B cell (primary cell): ENCODE measurements at regions not wholly inside any gene's neighbourhood (a gene's known extent, or its start where the extent isn't known, plus 50 kb on each side); places are given as distances from the start of the nearest gene placed in this dataset.

Source experiments
- ATAC-seq: fragments of 200-7000 bp; cut with Tn5 transposase; one replicate; pipeline ENCODE4 v1.10.0; 2021; ENCODE audit warnings: low read depth, mild to moderate bottlenecking, moderate number of reproducible peaks, moderate library complexity
- CTCF ChIA-PET: fragments of 350-600 bp; sonication (Branson Sonifier 250); formaldehyde crosslinking; loops from one replicate; lab custom pipeline; 2021; ENCODE audit warnings: antibody characterized with exemption, inconsistent platforms; lab: Charles Lee
- POLR2A ChIA-PET: fragments of 350-600 bp; sonication (Branson Sonifier 250); formaldehyde crosslinking; loops from one replicate; lab custom pipeline; 2021; ENCODE audit warnings: antibody characterized with exemption; lab: Charles Lee
- DNase-seq: peaks from one replicate; pipeline ENCODE4 v3.0.0; 2013
- H2AFZ ChIP-seq: 2 replicates; pipeline ENCODE4 v1.6.1; 2012; ENCODE audit warnings: mild to moderate bottlenecking, low read depth, low read length; ENCODE audit not compliant: insufficient read depth, poor library complexity, severe bottlenecking
- H3K27ac ChIP-seq, 2 donors: 1 replicate in 1 of 2; 2 replicates in 1 of 2; pipeline ENCODE4 v1.5.1; 2012 to 2013; ENCODE audit warnings: low read length in 2 of 2, mild to moderate bottlenecking in 2 of 2, moderate library complexity in 1 of 2
- H3K27me3 ChIP-seq, 4 experiments: fragments of 200-600 bp in 1 of 4; sonication (generic) in 1 of 4; replicated peaks in 1 of 4; 1 replicate in 2 of 4; 2 replicates in 2 of 4; pipeline versions ENCODE4 v1.6.1 to v1.7.0; 2013 to 2016; ENCODE audit warnings: low read length in 3 of 4, mild to moderate bottlenecking in 2 of 4, mixed read lengths in 1 of 4, moderate library complexity in 1 of 4; ENCODE audit not compliant: insufficient read depth in 4 of 4, control insufficient read depth in 3 of 4; ENCODE audit errors: control extremely low read depth in 1 of 4
- H3K36me3 ChIP-seq, 2 experiments: replicated peaks in 1 of 2; 1 replicate in 1 of 2; 2 replicates in 1 of 2; pipeline versions ENCODE4 v1.6.1 to v1.7.1; 2013; ENCODE audit warnings: low read length in 1 of 2; ENCODE audit not compliant: insufficient read depth in 2 of 2, control insufficient read depth in 1 of 2; ENCODE audit errors: control extremely low read depth in 1 of 2, extremely low read depth in 1 of 2
- H3K4me1 ChIP-seq, 2 donors: fragments of 200-600 bp in 1 of 2; sonication (generic) in 1 of 2; 1 replicate in 1 of 2; 2 replicates in 1 of 2; pipeline versions ENCODE4 v1.5.1 to v1.6.1; 2013 to 2017; ENCODE audit warnings: low read length in 2 of 2; ENCODE audit not compliant: control insufficient read depth in 2 of 2, insufficient read depth in 2 of 2
- H3K4me2 ChIP-seq: replicated peaks from 2 replicates; pipeline ENCODE3; 2012; ENCODE audit warnings: mild to moderate bottlenecking, low read depth, low read length; ENCODE audit not compliant: poor library complexity, severe bottlenecking
- H3K4me3 ChIP-seq, 5 experiments: fragments of 200-600 bp in 1 of 5; sonication (generic) in 1 of 5; 1 replicate in 3 of 5; 2 replicates in 2 of 5; pipeline versions ENCODE4 v1.5.1 to v1.7.0; 2011 to 2016; ENCODE audit warnings: low read length in 4 of 5, mild to moderate bottlenecking in 4 of 5, low read depth in 2 of 5, control low read depth in 1 of 5, moderate library complexity in 1 of 5; ENCODE audit not compliant: insufficient read depth in 1 of 5; ENCODE audit errors: control extremely low read depth in 1 of 5, extremely low read depth in 1 of 5
- H3K79me2 ChIP-seq: fragments of 200-600 bp; sonication (generic); one replicate; pipeline ENCODE4 v1.6.0; 2016; ENCODE audit warnings: low read length; ENCODE audit not compliant: control insufficient read depth, insufficient read depth
- H3K9ac ChIP-seq: fragments of 200-600 bp; sonication (generic); 2 replicates; pipeline ENCODE4 v1.6.1; 2017; ENCODE audit warnings: mild to moderate bottlenecking, low read length, moderate library complexity
- H3K9me3 ChIP-seq, 3 donors: one replicate each; pipeline versions ENCODE4 v1.6.1 to v1.7.1; 2013; ENCODE audit warnings: low read length in 2 of 3; ENCODE audit not compliant: control insufficient read depth in 2 of 3, insufficient read depth in 1 of 3; ENCODE audit errors: control extremely low read depth in 1 of 3
- H4K20me1 ChIP-seq: 2 replicates; pipeline ENCODE4 v1.6.0; 2012; ENCODE audit warnings: mild to moderate bottlenecking, low read length; ENCODE audit not compliant: insufficient read depth, control insufficient read depth, poor library complexity, severe bottlenecking
- H3K27ac Mint-ChIP-seq: one replicate; pipeline ENCODE4 v1.8.0; 2021; ENCODE audit warnings: mixed read lengths
- H3K27me3 Mint-ChIP-seq: one replicate; pipeline ENCODE4 v1.8.0; 2021; ENCODE audit warnings: mixed read lengths
- H3K4me1 Mint-ChIP-seq: one replicate; pipeline ENCODE4 v1.8.0; 2021; ENCODE audit warnings: mixed read lengths
- H3K4me3 Mint-ChIP-seq: one replicate; pipeline ENCODE4 v1.8.0; 2021; ENCODE audit warnings: mixed read lengths
- H3K9me3 Mint-ChIP-seq: one replicate; pipeline ENCODE4 v1.8.0; 2022; ENCODE audit warnings: mixed read lengths; ENCODE audit not compliant: insufficient read depth
- EZH2 ChIP-seq: IDR thresholded peaks from 2 replicates; pipeline ENCODE4 v1.6.1; 2012; ENCODE audit warnings: borderline replicate concordance, low read depth, mild to moderate bottlenecking, moderate library complexity, low read length; ENCODE audit not compliant: insufficient read depth, poor library complexity, severe bottlenecking
- WGBS: methylation state at CpG from one replicate; pipeline ENCODE4 v1.1.5; 2013; ENCODE audit warnings: missing lambda C conversion rate; ENCODE audit not compliant: insufficient coverage; 5-methylcytosine and 5-hydroxymethylcytosine counted together
- intact Hi-C: fragments of 100-400 bp; cut with micrococcal nuclease; formaldehyde crosslinking; loops from one replicate; pipeline ENCODE4 v1.10.0; 2022
- TF ChIP-seq, protein P1 (sequence below): fragments of 200-600 bp; IDR thresholded peaks from one replicate; pipeline ENCODE4 v1.8.0; 2022; ENCODE audit warnings: antibody characterized with exemption, mild to moderate bottlenecking

DNA sequence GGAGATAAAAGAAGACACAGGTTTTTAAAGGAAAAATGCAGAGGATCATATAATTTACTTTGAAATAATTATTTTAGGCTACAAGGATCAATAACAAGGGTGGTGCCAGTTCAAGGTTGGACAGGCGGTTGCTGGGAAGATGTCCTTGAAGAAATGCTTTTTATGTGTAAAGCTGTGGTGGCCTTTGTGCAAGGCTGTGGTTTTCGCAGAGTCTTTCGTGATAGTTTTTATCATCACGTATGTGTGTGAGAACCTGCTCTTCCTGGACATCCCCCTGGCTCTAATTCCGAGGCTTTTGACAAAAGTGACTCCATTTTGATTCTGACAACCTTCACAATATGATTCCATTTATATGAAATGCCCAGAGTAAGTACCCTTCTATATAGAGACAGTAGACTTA, 85.8 kb upstream of the COG2 start:
- Histone ChIP-seq H3K4me1 (no peaks in the 10 kb centered on the region), H3K36me3 (no peaks in the 10 kb centered on the region), H3K27ac (no peak overlapping the region), H3K9me3 (no peaks in the 10 kb centered on the region), H2AFZ (no peak overlapping the region), H4K20me1 (no peaks in the 10 kb centered on the region), H3K9ac (no peak overlapping the region), H3K79me2 (no peaks in the 10 kb centered on the region), H3K4me3 (no peak overlapping the region), H3K4me2 (no peak overlapping the region), H3K27me3 (peaks cover 0 to 4% (median 1%) of the 10 kb centered on the region in 4 experiments)
- DNase-seq (no peak), ATAC-seq (no peak)
- WGBS = 96% methylated on average over 2 of the region's 5 CpGs
- intact Hi-C loops = no loop called here
- POLR2A ChIA-PET = no interaction called here
- TF ChIP-seq, protein P1, sequence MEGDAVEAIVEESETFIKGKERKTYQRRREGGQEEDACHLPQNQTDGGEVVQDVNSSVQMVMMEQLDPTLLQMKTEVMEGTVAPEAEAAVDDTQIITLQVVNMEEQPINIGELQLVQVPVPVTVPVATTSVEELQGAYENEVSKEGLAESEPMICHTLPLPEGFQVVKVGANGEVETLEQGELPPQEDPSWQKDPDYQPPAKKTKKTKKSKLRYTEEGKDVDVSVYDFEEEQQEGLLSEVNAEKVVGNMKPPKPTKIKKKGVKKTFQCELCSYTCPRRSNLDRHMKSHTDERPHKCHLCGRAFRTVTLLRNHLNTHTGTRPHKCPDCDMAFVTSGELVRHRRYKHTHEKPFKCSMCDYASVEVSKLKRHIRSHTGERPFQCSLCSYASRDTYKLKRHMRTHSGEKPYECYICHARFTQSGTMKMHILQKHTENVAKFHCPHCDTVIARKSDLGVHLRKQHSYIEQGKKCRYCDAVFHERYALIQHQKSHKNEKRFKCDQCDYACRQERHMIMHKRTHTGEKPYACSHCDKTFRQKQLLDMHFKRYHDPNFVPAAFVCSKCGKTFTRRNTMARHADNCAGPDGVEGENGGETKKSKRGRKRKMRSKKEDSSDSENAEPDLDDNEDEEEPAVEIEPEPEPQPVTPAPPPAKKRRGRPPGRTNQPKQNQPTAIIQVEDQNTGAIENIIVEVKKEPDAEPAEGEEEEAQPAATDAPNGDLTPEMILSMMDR = no peak
- TF ChIP-seq EZH2 = no peak
- H3K9me3 Mint-ChIP-seq = no peaks in the 10 kb centered on the region
- H3K4me1 Mint-ChIP-seq = no peaks in the 10 kb centered on the region
- H3K27me3 Mint-ChIP-seq = peaks cover 29% of the 10 kb centered on the region
- no peak overlapping the region for H3K4me3 Mint-ChIP-seq
- CTCF ChIA-PET = no interaction called here
- no peak overlapping the region for H3K27ac Mint-ChIP-seq

DNA sequence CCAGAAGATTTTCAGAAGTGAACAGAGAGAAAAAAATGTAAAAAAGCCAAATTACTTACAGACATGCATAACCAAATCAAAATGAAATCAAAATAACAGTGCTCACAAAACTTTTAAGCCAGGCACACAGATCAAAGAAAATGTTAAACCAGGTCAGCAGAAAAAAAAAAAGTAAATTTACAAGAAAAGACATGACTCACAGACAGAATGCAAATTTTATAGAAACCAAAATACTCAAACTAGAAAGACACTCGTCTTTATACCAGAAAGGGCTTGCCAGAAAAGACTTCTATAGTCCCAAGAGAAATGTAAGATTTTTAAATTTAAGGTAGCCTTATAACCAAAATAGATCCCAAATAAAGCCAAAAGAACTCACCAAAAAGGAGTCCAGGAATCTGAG, 86.5 kb upstream of the COG2 start:
- WGBS = no CpG with 5 or more reads among the region's 1 CpG
- no peaks in the 10 kb centered on the region for H4K20me1 ChIP-seq
- no peaks in the 10 kb centered on the region for H3K4me1 ChIP-seq
- no peak overlapping the region for H2AFZ ChIP-seq
- no peak overlapping the region for H3K4me2 ChIP-seq
- Mint-ChIP-seq H3K4me3 (no peak overlapping the region), H3K9me3 (no peaks in the 10 kb centered on the region), H3K4me1 (no peaks in the 10 kb centered on the region), H3K27ac (no peak overlapping the region), H3K27me3 (peaks cover 29% of the 10 kb centered on the region)
- no peak for DNase-seq
- peaks cover 0 to 4% (median 1%) of the 10 kb centered on the region in 4 experiments for H3K27me3 ChIP-seq
- ChIA-PET CTCF (no interaction called here), POLR2A (no interaction called here)
- no peak overlapping the region for H3K9ac ChIP-seq
- no peak overlapping the region for H3K4me3 ChIP-seq
- TF ChIP-seq, protein P1 = no peak
- TF ChIP-seq EZH2 = no peak
- no peak overlapping the region for H3K27ac ChIP-seq
- intact Hi-C loops = no loop called here
- no peaks in the 10 kb centered on the region for H3K79me2 ChIP-seq
- no peaks in the 10 kb centered on the region for H3K9me3 ChIP-seq
- H3K36me3 ChIP-seq = no peaks in the 10 kb centered on the region
- no peak for ATAC-seq
